Stimulated activated CD8-positive, alpha-beta memory T cell treated with anti-CD3 and anti-CD28 coated beads, Interleukin-7, amount 100 ng/mL, for 24 hours (primary cell): ENCODE measurements at regions not wholly inside any gene's neighbourhood (a gene's known extent, or its start where the extent isn't known, plus 50 kb on each side); places are given as distances from the start of the nearest gene placed in this dataset.

ENCODE experiments used
- DNase-seq: peaks from one replicate; pipeline ENCODE4 v3.0.0-alpha.2; 2020; ENCODE audit warnings: low read depth

- no peak for DNase-seq
Observed at GRCh38 chr3:70840106-70840870, 527.9 kb upstream of the MDFIC2 start.

DNA sequence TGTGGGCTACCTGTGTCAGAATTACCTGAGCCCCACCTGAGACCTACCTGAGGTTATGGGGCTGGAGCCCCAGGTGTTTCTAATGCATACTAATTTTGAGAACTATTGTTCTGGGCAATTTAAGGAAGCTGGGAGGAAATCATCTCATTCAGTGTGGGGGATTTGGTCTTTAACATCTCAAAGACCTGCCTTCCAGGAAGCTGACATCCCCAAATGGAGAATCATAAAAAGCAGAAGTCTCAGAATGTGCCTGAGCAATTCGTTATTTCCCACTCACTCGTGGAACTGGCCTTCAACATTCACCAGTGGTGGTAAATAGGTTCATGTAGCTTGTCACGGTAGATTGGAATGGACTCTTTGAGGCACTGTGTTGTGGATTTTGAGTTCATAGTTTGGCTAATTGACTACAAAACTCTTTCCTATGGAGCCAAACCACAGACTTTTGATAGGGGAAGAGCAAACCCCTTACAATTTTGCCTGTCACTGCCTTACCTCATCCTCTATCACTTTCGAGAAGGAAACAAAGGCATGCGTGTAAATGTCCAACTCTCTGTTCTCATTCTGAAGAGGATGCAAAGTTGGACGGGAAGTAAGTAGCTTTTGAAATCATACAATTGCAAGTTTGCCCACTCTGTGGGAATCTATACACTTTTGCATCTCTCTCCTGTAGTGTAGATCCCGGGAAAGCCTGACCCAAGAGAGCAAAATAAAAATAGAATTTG lies 521.0 kb upstream of the MDFIC2 start:
- DNase-seq, result no peak

DNA sequence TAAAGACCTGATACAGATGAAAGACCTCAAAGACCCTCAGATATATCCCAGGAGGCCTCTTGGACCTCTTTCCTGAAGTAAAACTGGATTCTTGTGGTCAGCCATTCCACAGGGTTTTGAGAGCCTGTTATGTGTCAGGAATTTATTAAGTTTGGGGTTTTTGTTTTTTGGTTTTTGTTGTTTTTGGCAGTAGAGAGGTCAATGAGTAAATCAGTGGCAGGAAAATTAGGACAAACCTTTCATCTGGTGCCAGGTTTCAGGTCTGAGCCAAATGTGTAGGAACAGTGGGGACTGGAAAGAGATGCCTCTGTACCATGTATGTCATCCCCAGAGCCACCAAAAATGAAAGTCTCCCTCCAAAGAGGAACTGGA lies 520.4 kb upstream of the MDFIC2 start:
- DNase-seq, result no peak

DNA sequence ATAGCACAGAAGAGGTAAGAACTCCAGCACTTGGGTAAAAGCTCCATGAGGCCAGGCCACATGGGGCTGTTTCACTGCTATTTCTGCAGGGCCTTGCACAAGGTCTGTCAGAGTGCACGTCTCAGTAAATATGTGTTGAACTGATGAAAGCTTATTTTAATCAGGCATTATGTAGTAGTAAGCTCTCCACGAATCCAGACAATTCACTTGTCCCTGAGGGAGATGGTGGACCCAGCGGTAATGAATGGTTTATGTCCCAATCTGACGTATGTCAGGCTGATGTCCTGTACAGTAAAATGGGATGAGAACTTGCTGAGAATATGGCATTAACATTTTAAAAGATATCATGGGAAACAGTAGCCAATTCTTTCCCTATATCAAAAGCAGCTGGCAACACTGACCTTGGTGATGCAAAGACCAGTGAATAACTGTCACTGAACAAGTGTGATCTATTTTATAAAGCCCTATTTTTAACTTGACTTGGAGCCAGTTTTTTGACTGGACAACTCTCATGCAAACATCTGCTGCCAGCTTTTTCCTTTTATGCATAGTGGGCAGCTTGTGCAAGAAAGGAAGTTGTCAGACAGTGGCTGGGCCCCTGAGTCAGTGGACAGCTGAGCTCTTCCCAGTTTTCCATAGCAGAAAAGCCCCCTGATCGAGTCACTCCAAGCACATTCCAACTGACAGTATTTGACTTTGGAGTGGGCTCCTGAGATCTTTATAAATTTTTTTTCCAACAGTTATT lies 519.8 kb upstream of the MDFIC2 start:
- no peak for DNase-seq

GRCh38 chr3:70829092-70829491 lies 516.7 kb upstream of the MDFIC2 start:
- no peak for DNase-seq

- no peak for DNase-seq
Observed at GRCh38 chr3:70824773-70825172, 512.3 kb upstream of the MDFIC2 start.

- no peak for DNase-seq
Observed at GRCh38 chr3:70824078-70824477, 511.6 kb upstream of the MDFIC2 start.

DNA sequence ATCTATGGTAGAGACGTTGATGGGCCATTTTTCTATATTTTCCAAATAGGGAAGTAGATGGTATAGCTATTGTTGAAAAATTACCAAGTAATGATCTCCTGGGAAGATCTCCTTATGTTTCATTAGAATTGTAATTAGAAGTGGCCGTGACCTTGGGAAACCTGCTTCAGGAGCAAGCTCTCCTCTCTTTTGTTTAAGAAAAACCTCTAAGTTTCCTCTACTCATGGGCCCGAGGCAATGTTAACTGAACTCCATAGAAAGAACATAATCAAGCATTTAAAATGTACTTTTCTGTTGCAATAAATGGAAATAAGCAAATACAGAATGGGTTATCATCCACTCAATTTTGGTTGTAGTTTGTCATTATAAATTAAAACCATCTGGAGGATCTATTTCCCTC lies 511.2 kb upstream of the MDFIC2 start:
- DNase-seq, result no peak

DNA sequence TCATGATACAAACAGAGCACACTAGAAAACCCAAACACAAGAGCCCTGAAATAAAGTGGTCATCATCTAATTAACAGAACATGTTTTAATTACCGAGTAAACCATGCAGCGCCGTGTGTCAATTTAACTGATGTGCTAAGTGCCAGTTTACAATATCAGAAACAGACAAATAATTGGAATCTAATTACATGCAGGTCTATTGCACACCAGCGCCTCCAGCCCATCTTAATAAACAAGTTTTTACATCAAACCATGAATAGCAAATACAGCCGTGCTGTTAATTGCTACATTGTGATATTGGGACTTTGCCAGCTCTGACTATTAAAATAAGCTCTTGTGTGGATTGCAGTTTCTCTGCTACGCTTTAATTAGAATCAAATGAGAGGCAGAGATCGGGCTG lies 510.2 kb upstream of the MDFIC2 start:
- no peak for DNase-seq

DNA sequence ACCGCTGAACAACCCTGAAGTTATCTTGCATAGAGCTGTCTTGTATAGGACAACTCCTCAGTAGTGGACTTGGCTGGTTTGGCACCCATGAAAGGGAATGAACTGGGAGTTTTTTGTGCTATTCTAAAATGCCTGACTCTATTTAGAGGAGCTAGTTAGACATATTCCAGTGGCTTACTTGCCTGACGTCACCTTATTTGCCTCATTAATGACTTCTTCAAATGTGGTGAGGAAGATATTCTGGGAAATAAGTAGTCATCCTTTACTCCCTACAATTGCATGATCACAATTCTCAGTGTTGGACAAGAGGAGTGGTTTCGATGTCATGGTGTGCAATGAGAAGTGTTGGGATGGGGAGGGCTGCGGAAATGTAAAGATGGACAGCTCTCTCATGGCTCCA lies 509.2 kb upstream of the MDFIC2 start:
- no peak for DNase-seq

GRCh38 chr3:70820397-70820796 lies 508.0 kb upstream of the MDFIC2 start:
- no peak for DNase-seq

GRCh38 chr3:70818145-70818544 lies 505.7 kb upstream of the MDFIC2 start:
- no peak for DNase-seq

DNA sequence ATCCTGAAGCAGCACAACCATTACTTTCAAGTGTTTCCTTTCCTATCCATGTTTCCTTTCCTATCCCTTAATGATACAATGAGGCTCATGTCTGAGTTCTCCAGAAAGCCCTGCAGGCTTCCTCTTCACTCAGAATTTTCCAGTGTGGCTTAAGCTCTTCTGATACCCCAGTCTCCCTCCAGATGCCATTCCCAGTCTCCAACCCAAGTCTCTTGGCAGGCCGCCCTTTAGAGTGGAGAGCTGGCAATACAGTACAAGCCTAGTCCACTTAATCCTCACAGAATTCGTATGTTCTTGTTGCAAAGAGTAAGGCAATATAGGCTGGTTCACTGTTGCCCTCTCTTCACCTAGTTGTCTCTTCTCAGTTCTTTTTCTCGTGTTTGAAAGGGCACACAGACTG lies 503.9 kb upstream of the MDFIC2 start:
- no peak for DNase-seq

GRCh38 chr3:70815817-70816216 lies 503.4 kb upstream of the MDFIC2 start:
- no peak for DNase-seq

- no peak for DNase-seq
Observed at GRCh38 chr3:70813311-70813710, 500.9 kb upstream of the MDFIC2 start.

DNA sequence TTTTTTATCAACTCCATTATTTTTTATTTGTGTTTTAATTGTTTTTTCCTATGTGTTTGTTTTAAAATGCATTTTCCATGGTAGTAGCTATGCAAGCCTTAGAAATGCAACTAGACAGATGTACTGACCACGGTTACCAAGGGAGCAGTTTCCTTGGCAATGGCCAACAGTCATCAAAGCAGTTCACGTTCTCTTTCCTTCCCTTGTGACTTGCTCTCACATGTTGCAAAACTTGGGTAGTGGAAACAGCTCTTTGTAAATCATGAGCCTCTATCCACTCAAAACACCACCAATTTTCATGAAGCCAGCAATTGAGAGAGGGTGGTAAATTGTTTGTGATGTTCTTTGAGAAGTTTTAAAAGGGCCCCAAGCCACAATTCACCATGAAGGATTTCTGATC lies 499.4 kb upstream of the MDFIC2 start:
- no peak for DNase-seq

DNA sequence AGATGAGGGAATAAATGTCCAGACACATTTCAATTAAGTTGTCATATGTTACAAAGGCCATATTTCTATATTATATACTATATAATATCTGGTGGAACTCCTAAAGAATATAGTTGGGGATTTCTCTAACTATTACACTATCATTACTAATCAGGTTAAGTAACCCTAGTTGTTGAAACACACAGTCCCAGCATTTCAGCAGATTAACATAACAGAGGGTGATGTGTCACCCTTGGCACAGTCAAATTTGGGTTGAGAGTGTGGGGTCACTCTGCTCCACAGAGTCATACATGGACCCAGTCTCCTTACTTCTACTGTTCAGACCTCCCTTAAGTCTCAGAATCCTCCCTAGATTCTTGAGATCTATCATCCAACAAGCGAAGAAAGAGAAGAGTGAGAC lies 496.4 kb upstream of the MDFIC2 start:
- no peak for DNase-seq

- no peak for DNase-seq
Observed at GRCh38 chr3:70806556-70806955, 494.1 kb upstream of the MDFIC2 start.

- DNase-seq, result no peak
Observed at GRCh38 chr3:70806021-70806420, 493.6 kb upstream of the MDFIC2 start.

DNA sequence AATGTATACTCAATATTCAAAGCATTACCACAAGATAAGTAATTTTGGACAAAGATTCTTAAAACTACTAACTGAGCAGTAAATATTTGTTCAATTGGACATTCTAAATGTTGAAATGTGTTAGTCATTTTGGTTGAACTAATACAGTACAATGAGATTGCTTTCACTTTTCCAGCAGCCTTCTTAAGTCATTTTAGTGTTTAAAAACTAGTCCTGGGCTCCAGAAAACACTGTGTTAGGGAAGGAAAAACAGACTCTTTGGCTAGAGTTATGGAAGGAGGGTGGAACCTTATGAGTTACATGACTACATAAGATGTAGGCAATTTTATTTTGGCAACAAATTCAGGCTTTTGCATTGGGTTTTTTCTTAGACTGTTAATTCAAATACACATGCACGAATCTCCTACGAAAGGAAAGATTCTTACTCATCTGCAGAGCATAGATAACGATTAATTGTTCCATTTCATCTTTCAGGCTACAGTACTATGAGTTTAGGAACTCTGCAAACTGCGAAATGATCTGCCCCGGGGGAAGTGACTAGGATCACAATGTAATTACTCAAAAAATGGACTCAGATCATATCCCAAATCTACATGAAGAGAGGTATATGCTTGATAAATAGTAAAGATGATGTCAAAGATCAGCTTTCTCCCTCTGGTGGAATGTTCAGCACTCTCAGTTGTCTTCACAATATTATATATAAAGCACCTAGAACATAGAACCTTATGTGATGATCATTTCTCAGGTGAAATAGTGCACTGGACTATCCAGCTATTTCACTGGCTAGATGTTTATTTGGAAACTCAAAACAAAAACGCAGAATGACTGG lies 492.8 kb upstream of the MDFIC2 start:
- no peak for DNase-seq

- no peak for DNase-seq
Observed at GRCh38 chr3:70803891-70804290, 491.5 kb upstream of the MDFIC2 start.

- no peak for DNase-seq
Observed at GRCh38 chr3:70803319-70803718, 490.9 kb upstream of the MDFIC2 start.
